Gastrocnemius medialis (tissue), 4 donors: ENCODE measurements at regions not wholly inside any gene's neighbourhood (a gene's known extent, or its start where the extent isn't known, plus 50 kb on each side); places are given as distances from the start of the nearest gene placed in this dataset.

ENCODE experiments used
- ATAC-seq, 2 donors: fragments of 150-250 bp; one replicate each; pipeline ENCODE4 v1.9.1; 2016
- DNase-seq, 2 donors: peaks; one replicate each; pipeline ENCODE4 v3.0.0-alpha.2; 2019
- H3K27ac ChIP-seq, 4 donors: fragments of 200-600 bp; sonication (generic); 1 replicate in 1 of 4; 2 replicates in 3 of 4; pipeline ENCODE4 v1.5.1; 2016 to 2018; ENCODE audit warnings: mild to moderate bottlenecking in 2 of 4, moderate library complexity in 1 of 4
- H3K27me3 ChIP-seq, 3 donors: fragments of 200-600 bp; sonication (generic) in 2 of 3; 1 replicate in 1 of 3; 2 replicates in 2 of 3; pipeline versions ENCODE4 v1.5.1 to v1.6.0; 2016 to 2019; ENCODE audit warnings: mild to moderate bottlenecking in 1 of 3, moderate library complexity in 1 of 3
- H3K36me3 ChIP-seq, 2 donors: fragments of 200-600 bp; sonication (generic) in 1 of 2; one replicate each; pipeline ENCODE4 v1.5.1; 2017 to 2018
- H3K4me1 ChIP-seq, 2 donors: fragments of 200-600 bp; sonication (generic) in 1 of 2; one replicate each; pipeline ENCODE4 v1.5.1; 2016 to 2017; ENCODE audit warnings: mild to moderate bottlenecking in 2 of 2
- H3K4me3 ChIP-seq, 4 donors: fragments of 200-600 bp; sonication (generic) in 3 of 4; 1 replicate in 1 of 4; 2 replicates in 3 of 4; pipeline ENCODE4 v1.5.1; 2016 to 2019; ENCODE audit warnings: mild to moderate bottlenecking in 2 of 4
- H3K9me3 ChIP-seq, 3 donors: fragments of 200-600 bp; sonication (generic) in 2 of 3; 1 replicate in 1 of 3; 2 replicates in 2 of 3; pipeline ENCODE4 v1.5.1; 2016 to 2019
- POLR2A ChIP-seq, 2 donors: fragments of 450-650 bp; IDR thresholded peaks; one replicate each; pipeline ENCODE4 v1.6.1; 2017; ENCODE audit warnings: antibody characterized with exemption in 2 of 2, mild to moderate bottlenecking in 2 of 2, moderate library complexity in 2 of 2
- in situ Hi-C, 4 donors: fragments of 200-750 bp; cut with MboI; loops; one replicate each; pipeline versions ENCODE4 v1.15.0 to v1.8.0; 2017; ENCODE audit warnings: low sequenced_read_pairs in 4 of 4
- intact Hi-C: fragments of 100-400 bp; cut with DNase I; formaldehyde crosslinking; loops from one replicate; pipeline ENCODE4 v1.15.1; 2023; ENCODE audit warnings: low total_unique reads
- TF ChIP-seq, protein P1 (sequence below), 5 experiments: fragments of 450-650 bp in 3 of 5; fragments of 200-600 bp in 2 of 5; sonication (generic) in 2 of 5; IDR thresholded peaks in 4 of 5; conservative IDR thresholded peaks in 1 of 5; 1 replicate in 4 of 5; 2 replicates in 1 of 5; pipeline ENCODE4 v1.5.1; 2016 to 2019; ENCODE audit warnings: antibody characterized with exemption in 5 of 5, mild to moderate bottlenecking in 3 of 5, moderate library complexity in 3 of 5

GRCh38 chr10:55191236-55191860 lies 390.3 kb upstream of the PCDH15 start:
- in situ Hi-C loops (no loop called here), intact Hi-C loops (no loop called here)
- H3K27ac ChIP-seq: no peak overlapping the region
- H3K9me3 ChIP-seq: no peaks in the 10 kb centered on the region
- H3K4me3 ChIP-seq: no peak overlapping the region
- no peaks in the 10 kb centered on the region for H3K36me3 ChIP-seq
- DNase-seq: no peak
- H3K27me3 ChIP-seq: no peaks in the 10 kb centered on the region
- no peak for ATAC-seq
- TF ChIP-seq, protein P1, sequence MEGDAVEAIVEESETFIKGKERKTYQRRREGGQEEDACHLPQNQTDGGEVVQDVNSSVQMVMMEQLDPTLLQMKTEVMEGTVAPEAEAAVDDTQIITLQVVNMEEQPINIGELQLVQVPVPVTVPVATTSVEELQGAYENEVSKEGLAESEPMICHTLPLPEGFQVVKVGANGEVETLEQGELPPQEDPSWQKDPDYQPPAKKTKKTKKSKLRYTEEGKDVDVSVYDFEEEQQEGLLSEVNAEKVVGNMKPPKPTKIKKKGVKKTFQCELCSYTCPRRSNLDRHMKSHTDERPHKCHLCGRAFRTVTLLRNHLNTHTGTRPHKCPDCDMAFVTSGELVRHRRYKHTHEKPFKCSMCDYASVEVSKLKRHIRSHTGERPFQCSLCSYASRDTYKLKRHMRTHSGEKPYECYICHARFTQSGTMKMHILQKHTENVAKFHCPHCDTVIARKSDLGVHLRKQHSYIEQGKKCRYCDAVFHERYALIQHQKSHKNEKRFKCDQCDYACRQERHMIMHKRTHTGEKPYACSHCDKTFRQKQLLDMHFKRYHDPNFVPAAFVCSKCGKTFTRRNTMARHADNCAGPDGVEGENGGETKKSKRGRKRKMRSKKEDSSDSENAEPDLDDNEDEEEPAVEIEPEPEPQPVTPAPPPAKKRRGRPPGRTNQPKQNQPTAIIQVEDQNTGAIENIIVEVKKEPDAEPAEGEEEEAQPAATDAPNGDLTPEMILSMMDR (IDR thresholded peaks at IDR 0.05 in 4 of 5, conservative IDR thresholded peaks at IDR 0.05 in 1 of 5): no peak
- TF ChIP-seq POLR2A (IDR thresholded peaks at IDR 0.05): no peak
- no peaks in the 10 kb centered on the region for H3K4me1 ChIP-seq

- no peaks in the 10 kb centered on the region for H3K9me3 ChIP-seq
- no peaks in the 10 kb centered on the region for H3K27me3 ChIP-seq
- no peaks in the 10 kb centered on the region for H3K36me3 ChIP-seq
- no peak overlapping the region for H3K4me3 ChIP-seq
- in situ Hi-C loops: no loop called here
- intact Hi-C loops: no loop called here
- TF ChIP-seq, protein P1 (IDR thresholded peaks at IDR 0.05 in 4 of 5, conservative IDR thresholded peaks at IDR 0.05 in 1 of 5): no peak
- no peak for TF ChIP-seq POLR2A (IDR thresholded peaks at IDR 0.05)
- no peak for DNase-seq
- no peak overlapping the region for H3K27ac ChIP-seq
- no peak for ATAC-seq
- H3K4me1 ChIP-seq: no peaks in the 10 kb centered on the region
Observed at GRCh38 chr10:55183993-55184392, 383.0 kb upstream of the PCDH15 start.

DNA sequence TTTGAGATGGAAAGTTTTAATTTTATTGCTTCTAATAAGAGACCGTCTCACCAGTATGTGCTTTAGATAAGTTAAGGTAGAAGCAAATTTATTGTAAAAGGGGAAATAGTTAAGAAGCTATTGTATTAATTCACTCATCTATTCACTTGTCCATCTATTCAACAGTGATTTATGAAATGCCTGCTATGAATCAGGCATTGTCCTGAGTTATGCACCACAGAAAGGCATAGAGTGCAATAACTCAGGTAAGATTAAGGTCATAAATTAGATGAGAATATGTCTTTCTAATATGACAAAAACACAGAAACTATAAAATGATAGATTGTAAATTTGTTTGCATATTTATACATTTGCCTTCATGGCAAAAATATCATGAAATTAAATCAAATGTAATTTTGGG lies 379.3 kb upstream of the PCDH15 start:
- no peak for ATAC-seq
- Histone ChIP-seq H3K27ac (no peak overlapping the region), H3K4me3 (no peak overlapping the region), H3K36me3 (no peaks in the 10 kb centered on the region), H3K4me1 (no peaks in the 10 kb centered on the region), H3K9me3 (no peaks in the 10 kb centered on the region), H3K27me3 (no peaks in the 10 kb centered on the region)
- intact Hi-C loops (no loop called here), in situ Hi-C loops (no loop called here)
- TF ChIP-seq POLR2A (IDR thresholded peaks at IDR 0.05): no peak
- TF ChIP-seq, protein P1 (IDR thresholded peaks at IDR 0.05 in 4 of 5, conservative IDR thresholded peaks at IDR 0.05 in 1 of 5): no peak
- no peak for DNase-seq

DNA sequence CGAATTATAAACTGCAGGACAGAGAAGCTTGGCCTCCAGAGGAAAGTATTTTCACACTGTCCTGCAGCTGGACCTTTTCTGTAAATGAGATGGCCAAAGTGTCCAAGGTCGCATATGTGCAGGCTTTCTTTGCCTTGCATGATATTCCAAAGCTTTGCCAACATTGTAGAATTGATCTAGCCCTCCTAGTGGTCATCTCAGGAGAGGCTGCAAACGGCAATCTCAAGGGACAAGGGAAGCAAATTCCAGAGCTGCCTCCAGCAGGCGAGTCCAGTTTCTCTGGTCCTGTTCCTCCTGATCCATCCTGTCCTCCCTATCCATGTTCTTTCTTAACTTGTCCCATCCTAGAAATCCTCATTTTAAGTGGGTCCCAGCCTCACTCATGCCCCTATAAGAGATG lies 373.4 kb upstream of the PCDH15 start:
- TF ChIP-seq POLR2A (IDR thresholded peaks at IDR 0.05): no peak
- TF ChIP-seq, protein P1 (IDR thresholded peaks at IDR 0.05 in 4 of 5, conservative IDR thresholded peaks at IDR 0.05 in 1 of 5): no peak
- H3K4me3 ChIP-seq: no peak overlapping the region
- intact Hi-C loops (no loop called here), in situ Hi-C loops (no loop called here)
- H3K27ac ChIP-seq: no peak overlapping the region
- no peaks in the 10 kb centered on the region for H3K36me3 ChIP-seq
- no peaks in the 10 kb centered on the region for H3K4me1 ChIP-seq
- H3K27me3 ChIP-seq: no peaks in the 10 kb centered on the region
- DNase-seq (no peak), ATAC-seq (no peak)
- no peaks in the 10 kb centered on the region for H3K9me3 ChIP-seq

- H3K4me1 ChIP-seq: no peaks in the 10 kb centered on the region
- DNase-seq (no peak), ATAC-seq (no peak)
- H3K4me3 ChIP-seq: no peak overlapping the region
- H3K36me3 ChIP-seq: no peaks in the 10 kb centered on the region
- no peak for TF ChIP-seq POLR2A (IDR thresholded peaks at IDR 0.05)
- TF ChIP-seq, protein P1 (IDR thresholded peaks at IDR 0.05 in 4 of 5, conservative IDR thresholded peaks at IDR 0.05 in 1 of 5): no peak
- in situ Hi-C loops (no loop called here), intact Hi-C loops (no loop called here)
- H3K27me3 ChIP-seq: no peaks in the 10 kb centered on the region
- no peak overlapping the region for H3K27ac ChIP-seq
- H3K9me3 ChIP-seq: no peaks in the 10 kb centered on the region
Observed at GRCh38 chr10:55169493-55169892, 368.5 kb upstream of the PCDH15 start.
